Neural crest cell (in vitro differentiated cells): ENCODE measurements at regions not wholly inside any gene's neighbourhood (a gene's known extent, or its start where the extent isn't known, plus 50 kb on each side); places are given as distances from the start of the nearest gene placed in this dataset.
"Not testable (repeated sequence)": the region's sequence is repeated elsewhere in the genome, so short reads cannot be mapped to it uniquely, and the experiment has no call there.

Experiments used
- DNase-seq: peaks from one replicate; pipeline ENCODE4 v3.0.0; 2021; ENCODE audit warnings: low read depth, mixed read lengths, low spot score
- H3K27ac Mint-ChIP-seq: one replicate; pipeline ENCODE4 v1.8.0; 2021; ENCODE audit warnings: mild to moderate bottlenecking, mixed read lengths; ENCODE audit not compliant: unreplicated experiment
- H3K27me3 Mint-ChIP-seq: 2 replicates; pipeline ENCODE4 v1.8.0; 2021; ENCODE audit warnings: low read depth, mild to moderate bottlenecking, mixed read lengths
- H3K36me3 Mint-ChIP-seq: 2 replicates; pipeline ENCODE4 v1.8.0; 2021; ENCODE audit warnings: low read depth, mild to moderate bottlenecking, mixed read lengths
- H3K4me1 Mint-ChIP-seq: 2 replicates; pipeline ENCODE4 v1.8.0; 2021; ENCODE audit warnings: mixed read lengths
- H3K4me3 Mint-ChIP-seq: one replicate; pipeline ENCODE4 v1.8.0; 2021; ENCODE audit warnings: mild to moderate bottlenecking, mixed read lengths
- H3K9me3 Mint-ChIP-seq: 2 replicates; pipeline ENCODE4 v1.8.0; 2021; ENCODE audit warnings: mixed read lengths
- TF ChIP-seq, protein P1 (sequence below): fragments of 200-600 bp; sonication (generic); conservative IDR thresholded peaks from 2 replicates; pipeline ENCODE4 v1.5.0; 2021; ENCODE audit warnings: antibody characterized with exemption, mild to moderate bottlenecking

DNA sequence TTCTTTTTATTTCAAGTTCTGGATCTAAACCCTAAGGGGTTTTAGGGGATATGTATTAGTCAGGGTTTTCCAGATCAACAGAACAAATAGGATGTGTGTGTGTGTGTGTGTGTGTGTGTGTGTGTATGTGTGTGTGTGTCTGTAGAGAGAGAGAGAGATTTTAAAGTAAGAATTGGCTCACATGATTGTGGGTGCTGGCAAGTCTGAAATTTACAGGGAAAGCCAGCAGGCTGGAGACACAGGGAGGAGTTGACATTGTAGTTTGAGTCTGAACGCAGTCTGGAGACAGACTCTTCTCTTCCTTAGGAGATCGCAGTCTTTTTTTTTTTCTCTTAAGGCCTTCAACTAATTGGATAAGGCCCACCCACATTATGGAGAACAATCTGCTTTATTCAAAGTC, 428.8 kb upstream of the TBL1XR1 start:
- Mint-ChIP-seq H3K4me1 (peaks cover 25% of the 10 kb centered on the region), H3K27ac (no peak overlapping the region), H3K9me3 (peaks cover 5% of the 10 kb centered on the region), H3K36me3 (peaks cover 5% of the 10 kb centered on the region), H3K4me3 (no peak overlapping the region), H3K27me3 (no peaks in the 10 kb centered on the region)
- TF ChIP-seq, protein P1, sequence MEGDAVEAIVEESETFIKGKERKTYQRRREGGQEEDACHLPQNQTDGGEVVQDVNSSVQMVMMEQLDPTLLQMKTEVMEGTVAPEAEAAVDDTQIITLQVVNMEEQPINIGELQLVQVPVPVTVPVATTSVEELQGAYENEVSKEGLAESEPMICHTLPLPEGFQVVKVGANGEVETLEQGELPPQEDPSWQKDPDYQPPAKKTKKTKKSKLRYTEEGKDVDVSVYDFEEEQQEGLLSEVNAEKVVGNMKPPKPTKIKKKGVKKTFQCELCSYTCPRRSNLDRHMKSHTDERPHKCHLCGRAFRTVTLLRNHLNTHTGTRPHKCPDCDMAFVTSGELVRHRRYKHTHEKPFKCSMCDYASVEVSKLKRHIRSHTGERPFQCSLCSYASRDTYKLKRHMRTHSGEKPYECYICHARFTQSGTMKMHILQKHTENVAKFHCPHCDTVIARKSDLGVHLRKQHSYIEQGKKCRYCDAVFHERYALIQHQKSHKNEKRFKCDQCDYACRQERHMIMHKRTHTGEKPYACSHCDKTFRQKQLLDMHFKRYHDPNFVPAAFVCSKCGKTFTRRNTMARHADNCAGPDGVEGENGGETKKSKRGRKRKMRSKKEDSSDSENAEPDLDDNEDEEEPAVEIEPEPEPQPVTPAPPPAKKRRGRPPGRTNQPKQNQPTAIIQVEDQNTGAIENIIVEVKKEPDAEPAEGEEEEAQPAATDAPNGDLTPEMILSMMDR, result no peak
- no peak for DNase-seq

DNA sequence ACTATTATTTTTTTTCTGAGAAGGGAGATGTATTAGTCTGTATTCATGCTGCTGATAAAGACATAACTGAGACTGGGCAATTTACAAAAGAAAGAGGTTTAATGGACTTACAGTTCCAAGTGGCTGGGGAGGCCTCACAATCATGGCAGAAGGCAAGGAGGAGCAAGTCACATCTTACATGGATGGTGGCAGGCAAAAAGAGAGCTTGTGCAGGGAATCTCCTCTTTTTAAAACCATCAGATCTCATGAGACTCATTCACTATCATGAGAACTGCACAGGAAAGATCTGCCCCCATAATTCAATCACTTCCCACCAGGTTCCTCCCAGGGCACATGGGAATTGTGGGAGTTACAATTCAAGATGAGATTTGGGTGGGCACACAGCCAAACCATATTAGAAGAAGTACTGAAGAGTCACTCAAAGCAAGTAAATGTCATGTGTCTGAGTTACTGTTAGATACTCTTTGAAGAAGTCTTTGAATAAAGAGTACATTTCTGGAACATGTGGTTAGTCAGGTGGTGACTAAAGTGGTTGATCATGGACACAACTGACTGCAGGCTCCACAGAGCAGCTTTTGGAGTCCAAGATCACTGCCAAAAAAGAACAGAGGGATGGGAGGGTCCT, 430.9 kb upstream of the TBL1XR1 start:
- not testable (repeated sequence) for H3K27ac Mint-ChIP-seq, DNase-seq, H3K4me3 Mint-ChIP-seq, H3K36me3 Mint-ChIP-seq, H3K27me3 Mint-ChIP-seq, H3K9me3 Mint-ChIP-seq
- H3K4me1 Mint-ChIP-seq, result peaks cover 28% of the 10 kb centered on the region

DNA sequence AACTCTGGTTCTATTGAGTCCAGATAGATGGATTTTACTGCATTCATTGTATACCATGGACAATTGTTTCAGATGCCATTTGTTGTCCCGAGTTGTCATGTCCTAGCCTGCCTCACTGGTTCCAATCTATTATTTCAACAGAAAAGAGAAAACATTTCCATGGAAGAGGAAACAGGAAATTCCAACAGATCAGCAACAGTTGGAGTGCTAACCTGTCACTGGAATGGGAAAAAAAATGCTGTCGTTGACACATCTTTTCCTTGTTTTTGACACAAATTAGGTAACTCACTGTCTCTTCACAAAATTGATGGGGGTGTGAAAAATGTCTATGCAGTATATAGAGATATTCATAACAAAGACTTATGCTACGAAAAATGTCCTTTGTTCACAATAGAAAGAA, 432.0 kb upstream of the TBL1XR1 start:
- Mint-ChIP-seq H3K36me3 (peaks cover 5% of the 10 kb centered on the region), H3K27ac (no peak overlapping the region), H3K27me3 (no peaks in the 10 kb centered on the region), H3K4me1 (peaks cover 28% of the 10 kb centered on the region), H3K4me3 (no peak overlapping the region), H3K9me3 (peaks cover 6% of the 10 kb centered on the region)
- DNase-seq, result no peak
- TF ChIP-seq, protein P1, result no peak

DNA sequence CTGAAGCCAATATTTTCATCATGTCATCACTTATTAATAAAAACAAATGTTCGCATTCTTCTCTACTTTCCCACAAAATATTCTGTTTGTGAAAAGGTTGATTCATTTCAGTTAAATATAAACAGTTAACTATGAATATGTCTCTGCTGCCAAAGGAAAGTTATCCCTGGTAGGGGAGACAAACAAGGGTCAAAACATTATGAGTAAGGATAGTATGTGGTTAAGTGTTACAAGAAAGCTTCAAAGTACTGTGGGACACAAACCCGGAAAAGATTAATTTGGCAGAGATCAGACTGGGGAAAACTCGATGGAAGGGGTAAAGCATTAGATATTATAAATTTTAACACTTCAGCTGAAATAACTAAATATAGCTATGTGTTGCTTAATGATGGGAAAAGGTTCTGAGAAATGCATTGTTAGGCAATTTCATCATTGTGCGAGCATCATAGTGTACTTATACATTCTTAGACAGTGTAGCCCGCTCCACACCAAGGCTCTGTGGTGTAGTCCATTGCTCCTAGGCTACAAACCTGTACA, 436.5 kb upstream of the TBL1XR1 start:
- H3K27ac Mint-ChIP-seq, result no peak overlapping the region

DNA sequence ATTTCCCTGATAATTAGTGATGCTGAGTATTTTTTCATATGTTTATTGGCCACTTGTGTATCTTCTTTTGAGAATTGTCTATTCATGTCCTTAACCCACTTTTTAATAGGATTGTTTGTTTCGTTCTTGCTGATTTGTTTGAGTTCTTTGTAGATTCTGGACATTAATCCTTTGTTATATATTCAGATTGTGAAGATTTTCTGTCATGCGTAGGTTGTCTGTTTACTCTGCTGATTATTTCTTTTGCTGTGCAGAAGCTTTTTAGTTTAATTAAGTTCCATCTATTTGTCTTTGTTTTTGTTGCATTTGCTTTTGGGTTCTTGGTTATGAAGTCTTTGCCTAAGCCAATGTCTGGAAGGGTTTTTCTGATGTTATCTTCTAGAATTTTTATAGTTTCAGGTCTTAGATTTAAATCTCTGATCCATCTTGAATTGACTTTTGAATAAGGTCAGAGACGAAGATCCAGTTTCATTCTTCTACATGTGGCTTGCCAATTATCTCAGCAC, 438.4 kb upstream of the TBL1XR1 start:
- not testable (repeated sequence) for H3K4me3 Mint-ChIP-seq, H3K4me1 Mint-ChIP-seq, H3K27me3 Mint-ChIP-seq, H3K36me3 Mint-ChIP-seq, DNase-seq, H3K27ac Mint-ChIP-seq
- peaks cover 25% of the 10 kb centered on the region for H3K9me3 Mint-ChIP-seq

More for the DNA sequence above, 436.5 kb upstream of the TBL1XR1 start:
- TF ChIP-seq, protein P1, result no peak
- Mint-ChIP-seq H3K9me3 (peaks cover 27% of the 10 kb centered on the region), H3K36me3 (peaks cover 8% of the 10 kb centered on the region), H3K4me1 (peaks cover 16% of the 10 kb centered on the region), H3K27me3 (no peaks in the 10 kb centered on the region), H3K4me3 (no peak overlapping the region)
- no peak for DNase-seq

DNA sequence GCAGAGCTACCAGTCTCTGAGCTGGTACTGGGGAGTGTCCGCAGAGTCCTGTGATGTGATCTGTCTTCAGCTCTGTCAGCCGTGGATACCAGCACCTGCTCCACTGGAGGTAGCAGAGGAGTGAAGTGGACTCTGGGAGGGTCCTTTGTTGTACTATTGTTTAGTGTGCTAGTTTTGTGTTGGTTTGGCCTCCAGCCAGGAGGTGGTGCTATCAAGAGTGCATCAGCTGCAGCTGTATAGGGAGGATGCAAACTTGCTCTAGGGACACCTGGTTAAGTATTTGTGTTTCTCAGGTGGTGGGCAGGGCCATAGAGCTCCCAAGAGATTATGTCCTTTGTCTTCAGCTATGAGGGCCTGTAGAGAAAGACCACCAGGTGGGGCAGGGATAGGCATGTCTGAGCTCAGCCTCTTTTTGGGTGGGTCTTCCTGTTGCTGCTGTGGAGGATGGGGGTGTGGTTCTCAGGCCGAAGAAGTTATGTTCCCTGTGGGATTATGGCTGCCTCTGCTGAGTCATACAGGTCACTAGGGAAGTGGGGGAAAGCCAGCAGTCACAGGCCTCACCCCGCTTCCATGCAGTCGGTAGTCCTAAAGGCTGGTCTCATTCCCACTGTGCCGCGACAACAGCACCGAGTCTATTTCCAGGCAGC, 443.2 kb upstream of the TBL1XR1 start:
- peaks cover 16% of the 10 kb centered on the region for H3K9me3 Mint-ChIP-seq
- peaks cover 8% of the 10 kb centered on the region for H3K36me3 Mint-ChIP-seq
- no peak overlapping the region for H3K27ac Mint-ChIP-seq
- no peak for DNase-seq
- no peaks in the 10 kb centered on the region for H3K27me3 Mint-ChIP-seq
- no peak overlapping the region for H3K4me3 Mint-ChIP-seq
- peaks cover 8% of the 10 kb centered on the region for H3K4me1 Mint-ChIP-seq
- TF ChIP-seq, protein P1, result no peak
